Gastrocnemius medialis (tissue), 4 donors: ENCODE measurements at regions not wholly inside any gene's neighbourhood (a gene's known extent, or its start where the extent isn't known, plus 50 kb on each side); places are given as distances from the start of the nearest gene placed in this dataset.

Source experiments
- ATAC-seq, 2 donors: fragments of 150-250 bp; one replicate each; pipeline ENCODE4 v1.9.1; 2016
- DNase-seq, 2 donors: peaks; one replicate each; pipeline ENCODE4 v3.0.0-alpha.2; 2019
- H3K27ac ChIP-seq, 4 donors: fragments of 200-600 bp; sonication (generic); 1 replicate in 1 of 4; 2 replicates in 3 of 4; pipeline ENCODE4 v1.5.1; 2016 to 2018; ENCODE audit warnings: mild to moderate bottlenecking in 2 of 4, moderate library complexity in 1 of 4
- H3K27me3 ChIP-seq, 3 donors: fragments of 200-600 bp; sonication (generic) in 2 of 3; 1 replicate in 1 of 3; 2 replicates in 2 of 3; pipeline versions ENCODE4 v1.5.1 to v1.6.0; 2016 to 2019; ENCODE audit warnings: mild to moderate bottlenecking in 1 of 3, moderate library complexity in 1 of 3
- H3K36me3 ChIP-seq, 2 donors: fragments of 200-600 bp; sonication (generic) in 1 of 2; one replicate each; pipeline ENCODE4 v1.5.1; 2017 to 2018
- H3K4me1 ChIP-seq, 2 donors: fragments of 200-600 bp; sonication (generic) in 1 of 2; one replicate each; pipeline ENCODE4 v1.5.1; 2016 to 2017; ENCODE audit warnings: mild to moderate bottlenecking in 2 of 2
- H3K4me3 ChIP-seq, 4 donors: fragments of 200-600 bp; sonication (generic) in 3 of 4; 1 replicate in 1 of 4; 2 replicates in 3 of 4; pipeline ENCODE4 v1.5.1; 2016 to 2019; ENCODE audit warnings: mild to moderate bottlenecking in 2 of 4
- H3K9me3 ChIP-seq, 3 donors: fragments of 200-600 bp; sonication (generic) in 2 of 3; 1 replicate in 1 of 3; 2 replicates in 2 of 3; pipeline ENCODE4 v1.5.1; 2016 to 2019
- POLR2A ChIP-seq, 2 donors: fragments of 450-650 bp; IDR thresholded peaks; one replicate each; pipeline ENCODE4 v1.6.1; 2017; ENCODE audit warnings: antibody characterized with exemption in 2 of 2, mild to moderate bottlenecking in 2 of 2, moderate library complexity in 2 of 2
- in situ Hi-C, 4 donors: fragments of 200-750 bp; cut with MboI; loops; one replicate each; pipeline versions ENCODE4 v1.15.0 to v1.8.0; 2017; ENCODE audit warnings: low sequenced_read_pairs in 4 of 4
- intact Hi-C: fragments of 100-400 bp; cut with DNase I; formaldehyde crosslinking; loops from one replicate; pipeline ENCODE4 v1.15.1; 2023; ENCODE audit warnings: low total_unique reads
- TF ChIP-seq, protein P1 (sequence below), 5 experiments: fragments of 450-650 bp in 3 of 5; fragments of 200-600 bp in 2 of 5; sonication (generic) in 2 of 5; IDR thresholded peaks in 4 of 5; conservative IDR thresholded peaks in 1 of 5; 1 replicate in 4 of 5; 2 replicates in 1 of 5; pipeline ENCODE4 v1.5.1; 2016 to 2019; ENCODE audit warnings: antibody characterized with exemption in 5 of 5, mild to moderate bottlenecking in 3 of 5, moderate library complexity in 3 of 5

DNA sequence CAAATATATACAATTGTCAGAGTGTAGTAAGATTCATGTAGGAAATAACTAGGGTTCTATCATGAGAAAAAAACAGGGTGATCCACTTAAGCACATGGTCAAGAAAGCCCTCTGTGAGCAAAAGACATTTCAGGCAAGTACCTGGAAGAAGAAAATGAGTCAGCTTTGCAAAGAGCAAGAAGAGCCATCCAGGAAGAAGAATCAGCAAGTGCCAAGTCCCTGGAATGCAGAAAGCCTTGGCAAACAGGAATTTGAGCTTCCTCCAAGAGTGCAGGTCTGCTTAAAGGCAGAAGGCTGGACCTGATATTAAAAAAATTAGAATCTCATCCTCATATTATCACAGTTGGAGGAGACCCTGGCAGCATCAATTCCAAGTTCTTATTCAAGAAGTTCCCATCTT, 188.5 kb upstream of the CELF4 start:
- no peaks in the 10 kb centered on the region for H3K9me3 ChIP-seq
- in situ Hi-C loops (no loop called here), intact Hi-C loops (no loop called here)
- no peak overlapping the region for H3K4me3 ChIP-seq
- no peak overlapping the region for H3K27ac ChIP-seq
- H3K36me3 ChIP-seq: no peaks in the 10 kb centered on the region
- no peaks in the 10 kb centered on the region for H3K4me1 ChIP-seq
- no peak for ATAC-seq
- H3K27me3 ChIP-seq: no peaks in the 10 kb centered on the region
- TF ChIP-seq POLR2A (IDR thresholded peaks at IDR 0.05): no peak
- TF ChIP-seq, protein P1, sequence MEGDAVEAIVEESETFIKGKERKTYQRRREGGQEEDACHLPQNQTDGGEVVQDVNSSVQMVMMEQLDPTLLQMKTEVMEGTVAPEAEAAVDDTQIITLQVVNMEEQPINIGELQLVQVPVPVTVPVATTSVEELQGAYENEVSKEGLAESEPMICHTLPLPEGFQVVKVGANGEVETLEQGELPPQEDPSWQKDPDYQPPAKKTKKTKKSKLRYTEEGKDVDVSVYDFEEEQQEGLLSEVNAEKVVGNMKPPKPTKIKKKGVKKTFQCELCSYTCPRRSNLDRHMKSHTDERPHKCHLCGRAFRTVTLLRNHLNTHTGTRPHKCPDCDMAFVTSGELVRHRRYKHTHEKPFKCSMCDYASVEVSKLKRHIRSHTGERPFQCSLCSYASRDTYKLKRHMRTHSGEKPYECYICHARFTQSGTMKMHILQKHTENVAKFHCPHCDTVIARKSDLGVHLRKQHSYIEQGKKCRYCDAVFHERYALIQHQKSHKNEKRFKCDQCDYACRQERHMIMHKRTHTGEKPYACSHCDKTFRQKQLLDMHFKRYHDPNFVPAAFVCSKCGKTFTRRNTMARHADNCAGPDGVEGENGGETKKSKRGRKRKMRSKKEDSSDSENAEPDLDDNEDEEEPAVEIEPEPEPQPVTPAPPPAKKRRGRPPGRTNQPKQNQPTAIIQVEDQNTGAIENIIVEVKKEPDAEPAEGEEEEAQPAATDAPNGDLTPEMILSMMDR (IDR thresholded peaks at IDR 0.05 in 4 of 5, conservative IDR thresholded peaks at IDR 0.05 in 1 of 5): no peak
- DNase-seq: no peak

DNA sequence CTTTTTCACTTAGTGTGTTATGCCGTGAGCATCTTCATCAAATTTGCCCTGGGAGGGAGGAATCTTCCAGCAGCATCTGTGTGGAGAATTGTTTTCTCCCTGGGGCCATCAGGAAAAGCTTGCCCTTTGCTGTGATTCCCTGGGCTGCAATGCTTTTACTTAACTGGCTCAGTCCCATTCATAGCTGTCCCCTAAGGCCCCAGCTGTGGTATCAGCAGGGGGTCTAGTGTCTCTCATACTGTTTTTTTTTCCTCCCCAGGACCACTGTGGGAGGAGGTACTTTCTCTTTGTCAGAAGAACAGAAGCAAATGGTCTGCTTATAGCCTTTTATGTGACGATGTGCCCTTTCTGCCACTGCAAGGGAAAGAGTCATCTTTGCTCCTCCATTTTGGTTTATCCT, 176.8 kb upstream of the CELF4 start:
- in situ Hi-C loops (no loop called here), intact Hi-C loops (no loop called here)
- Histone ChIP-seq H3K9me3 (no peaks in the 10 kb centered on the region), H3K4me3 (no peak overlapping the region), H3K27me3 (no peaks in the 10 kb centered on the region), H3K27ac (no peak overlapping the region), H3K4me1 (no peaks in the 10 kb centered on the region), H3K36me3 (no peaks in the 10 kb centered on the region)
- no peak for ATAC-seq
- no peak for TF ChIP-seq POLR2A (IDR thresholded peaks at IDR 0.05)
- TF ChIP-seq, protein P1 (IDR thresholded peaks at IDR 0.05 in 4 of 5, conservative IDR thresholded peaks at IDR 0.05 in 1 of 5): no peak
- DNase-seq: no peak

DNA sequence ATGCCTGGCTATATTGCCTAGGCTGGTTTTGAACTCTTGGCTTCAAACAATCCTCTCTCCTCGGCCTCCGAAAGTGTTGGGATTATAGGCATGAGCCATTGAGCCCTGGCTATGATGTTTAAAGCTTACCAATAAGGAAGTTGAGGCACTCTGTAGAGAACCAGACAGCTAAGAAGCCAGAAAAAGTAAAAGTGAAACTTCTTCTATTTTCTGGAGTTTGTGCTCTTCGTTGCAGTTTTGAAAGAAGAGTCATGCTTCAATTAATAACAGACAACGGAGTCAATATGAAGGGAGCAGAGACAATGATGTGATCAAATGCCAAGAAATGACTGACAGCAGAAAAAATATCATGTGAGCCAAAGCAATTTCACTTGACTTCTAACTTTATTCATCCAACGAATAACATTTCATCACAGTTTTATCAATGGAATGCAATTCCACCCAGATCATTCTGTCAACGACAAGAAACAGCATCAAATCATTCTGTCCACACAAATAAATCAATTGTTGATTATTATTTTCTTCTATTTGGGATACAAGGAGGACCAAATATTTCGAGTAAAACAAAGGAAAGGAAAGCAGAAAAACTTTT, 175.5 kb upstream of the CELF4 start:
- Histone ChIP-seq H3K4me1 (no peaks in the 10 kb centered on the region), H3K36me3 (no peaks in the 10 kb centered on the region), H3K27ac (no peak overlapping the region), H3K4me3 (no peak overlapping the region), H3K27me3 (no peaks in the 10 kb centered on the region), H3K9me3 (no peaks in the 10 kb centered on the region)
- intact Hi-C loops (no loop called here), in situ Hi-C loops (no loop called here)
- DNase-seq: no peak
- no peak for ATAC-seq
- no peak for TF ChIP-seq POLR2A (IDR thresholded peaks at IDR 0.05)
- TF ChIP-seq, protein P1 (IDR thresholded peaks at IDR 0.05 in 4 of 5, conservative IDR thresholded peaks at IDR 0.05 in 1 of 5): no peak

DNA sequence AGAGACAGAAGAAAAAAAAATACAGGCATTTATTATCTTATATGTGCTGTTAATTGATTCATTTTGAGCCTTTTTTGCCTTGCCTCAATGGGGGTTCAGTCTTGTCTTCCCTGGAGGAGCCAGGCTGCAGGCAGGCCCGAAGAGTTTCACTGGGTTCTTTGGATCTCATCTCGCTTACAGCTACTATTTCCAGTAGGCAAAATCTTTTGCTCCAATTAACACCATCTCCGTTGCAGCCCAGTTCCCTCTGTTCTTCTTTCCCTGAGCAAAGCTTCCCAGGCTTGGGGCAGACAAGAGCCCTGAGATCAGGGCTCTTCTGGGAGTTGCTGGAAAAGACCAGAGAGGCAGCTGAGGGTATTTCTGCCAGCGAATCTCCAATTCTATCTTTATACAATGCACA, 168.8 kb upstream of the CELF4 start:
- Histone ChIP-seq H3K4me1 (no peaks in the 10 kb centered on the region), H3K36me3 (no peaks in the 10 kb centered on the region), H3K4me3 (no peak overlapping the region), H3K9me3 (no peaks in the 10 kb centered on the region), H3K27me3 (no peaks in the 10 kb centered on the region), H3K27ac (no peak overlapping the region)
- intact Hi-C loops: no loop called here
- TF ChIP-seq POLR2A (IDR thresholded peaks at IDR 0.05): no peak
- TF ChIP-seq, protein P1 (IDR thresholded peaks at IDR 0.05 in 4 of 5, conservative IDR thresholded peaks at IDR 0.05 in 1 of 5): no peak
- DNase-seq (no peak), ATAC-seq (no peak)
- in situ Hi-C loops: no loop called here

DNA sequence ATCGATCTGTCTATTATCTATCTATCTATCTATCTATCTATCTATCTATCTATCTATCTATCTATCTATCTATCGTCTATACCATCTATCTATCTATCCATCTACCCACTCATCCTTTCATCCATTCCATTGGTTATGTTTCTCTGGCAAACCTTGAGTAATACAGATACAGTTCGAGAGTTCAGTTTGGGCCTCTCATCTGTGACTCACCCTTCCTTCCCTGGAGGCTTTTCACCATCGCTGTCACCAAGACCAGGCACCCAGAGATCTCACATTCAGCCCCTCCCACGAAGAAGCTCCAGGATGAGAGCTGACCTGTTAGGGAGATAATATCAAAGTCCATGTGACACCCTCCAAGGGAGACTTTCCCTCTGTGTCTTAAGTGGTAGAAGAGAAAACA, 164.1 kb upstream of the CELF4 start:
- H3K27ac ChIP-seq: no peak overlapping the region
- DNase-seq (no peak), ATAC-seq (no peak)
- H3K36me3 ChIP-seq: no peaks in the 10 kb centered on the region
- no peak overlapping the region for H3K4me3 ChIP-seq
- no peaks in the 10 kb centered on the region for H3K27me3 ChIP-seq
- intact Hi-C loops: no loop called here
- H3K4me1 ChIP-seq: no peaks in the 10 kb centered on the region
- no peaks in the 10 kb centered on the region for H3K9me3 ChIP-seq
- in situ Hi-C loops: no loop called here
- TF ChIP-seq POLR2A (IDR thresholded peaks at IDR 0.05): no peak
- TF ChIP-seq, protein P1 (IDR thresholded peaks at IDR 0.05 in 4 of 5, conservative IDR thresholded peaks at IDR 0.05 in 1 of 5): no peak
